GM12878 (cell line): ENCODE measurements at regions not wholly inside any gene's neighbourhood (a gene's known extent, or its start where the extent isn't known, plus 50 kb on each side); places are given as distances from the start of the nearest gene placed in this dataset.

Source experiments
- BCL11A ChIP-seq: IDR thresholded peaks from 2 replicates; pipeline ENCODE4 v1.6.1; 2011; ENCODE audit warnings: low read depth, low read length
- CTCF ChIP-seq, 3 experiments: IDR thresholded peaks in 2 of 3; conservative IDR thresholded peaks in 1 of 3; 2 replicates each; pipeline ENCODE4 v1.5.1; 2011; ENCODE audit warnings: low read depth in 3 of 3, low read length in 3 of 3, mild to moderate bottlenecking in 3 of 3, control low read depth in 2 of 3, moderate library complexity in 2 of 3, inconsistent platforms in 1 of 3, mixed read lengths in 1 of 3; ENCODE audit not compliant: control insufficient read depth in 2 of 3, insufficient read depth in 1 of 3; ENCODE audit errors: extremely low read depth in 1 of 3
- EZH2 ChIP-seq: IDR thresholded peaks from 2 replicates; pipeline ENCODE4 v1.6.1; 2012; ENCODE audit warnings: low read depth, mild to moderate bottlenecking, control low read depth, inconsistent platforms, low read length, borderline replicate concordance; ENCODE audit not compliant: control insufficient read depth
- NR2C2 ChIP-seq: IDR thresholded peaks from 2 replicates; pipeline ENCODE4 v1.6.1; 2011; ENCODE audit warnings: borderline replicate concordance, low read depth; ENCODE audit not compliant: control insufficient read depth, insufficient read length
- NRF1 ChIP-seq: conservative IDR thresholded peaks from 2 replicates; pipeline ENCODE4 v1.6.1; 2011; ENCODE audit warnings: mild to moderate bottlenecking, low read depth, low read length, improper control_type of control experiment
- SIN3A ChIP-seq: IDR thresholded peaks from 2 replicates; pipeline ENCODE4 v1.6.1; 2012; ENCODE audit warnings: low read depth, low read length, improper control_type of control experiment
- SIX5 ChIP-seq: IDR thresholded peaks from 2 replicates; pipeline ENCODE4 v1.6.1; 2011; ENCODE audit warnings: mild to moderate bottlenecking, low read depth, low read length, moderate library complexity; ENCODE audit not compliant: severe bottlenecking
- SPI1 ChIP-seq: IDR thresholded peaks from 2 replicates; pipeline ENCODE4 v1.6.1; 2011; ENCODE audit warnings: low read depth, mild to moderate bottlenecking, low read length, moderate library complexity, borderline replicate concordance; ENCODE audit not compliant: insufficient read depth
- TAF1 ChIP-seq: IDR thresholded peaks from 2 replicates; pipeline ENCODE4 v1.6.1; 2011; ENCODE audit warnings: mild to moderate bottlenecking, low read depth, low read length, borderline replicate concordance
- TCF12 ChIP-seq: IDR thresholded peaks from 2 replicates; pipeline ENCODE4 v1.6.1; 2011; ENCODE audit warnings: low read depth, mild to moderate bottlenecking, low read length
- USF1 ChIP-seq: IDR thresholded peaks from 2 replicates; pipeline ENCODE4 v1.6.1; 2011; ENCODE audit warnings: borderline replicate concordance, low read depth, mild to moderate bottlenecking, moderate library complexity, mixed read lengths, low read length; ENCODE audit not compliant: insufficient read depth; ENCODE audit errors: extremely low read length
- ZBTB40 ChIP-seq: fragments of 450-650 bp; IDR thresholded peaks from 2 replicates; pipeline ENCODE4 v1.6.1; 2016; ENCODE audit warnings: mild to moderate bottlenecking, moderate library complexity, borderline replicate concordance
- ZNF274 ChIP-seq: IDR thresholded peaks from one replicate; pipeline ENCODE4 v1.8.0; 2011; ENCODE audit not compliant: insufficient read length, insufficient read depth

- TF ChIP-seq CTCF (IDR thresholded peaks at IDR 0.05 in 2 of 3, conservative IDR thresholded peaks at IDR 0.05 in 1 of 3; ENCODE audit: control insufficient read depth in 2 of 3, extremely low read depth in 1 of 3, insufficient read depth in 1 of 3, low read depth in 3 of 3, low read length in 3 of 3) (no peak), TAF1 (no peak), EZH2 (no peak), TCF12 (no peak), NRF1 (no peak), USF1 (no peak), NR2C2 (no peak), ZBTB40 (no peak), SPI1 (no peak), SIN3A (no peak), SIX5 (no peak), BCL11A (no peak), ZNF274 (no peak)
Measured at GRCh38 chr4:138939960-138940359, 75.6 kb upstream of the NOCT start.
